ENCODE measurements at regions not wholly inside any gene's neighbourhood (a gene's known extent, or its start where the extent isn't known, plus 50 kb on each side); places are given as distances from the start of the nearest gene placed in this dataset.

DNA sequence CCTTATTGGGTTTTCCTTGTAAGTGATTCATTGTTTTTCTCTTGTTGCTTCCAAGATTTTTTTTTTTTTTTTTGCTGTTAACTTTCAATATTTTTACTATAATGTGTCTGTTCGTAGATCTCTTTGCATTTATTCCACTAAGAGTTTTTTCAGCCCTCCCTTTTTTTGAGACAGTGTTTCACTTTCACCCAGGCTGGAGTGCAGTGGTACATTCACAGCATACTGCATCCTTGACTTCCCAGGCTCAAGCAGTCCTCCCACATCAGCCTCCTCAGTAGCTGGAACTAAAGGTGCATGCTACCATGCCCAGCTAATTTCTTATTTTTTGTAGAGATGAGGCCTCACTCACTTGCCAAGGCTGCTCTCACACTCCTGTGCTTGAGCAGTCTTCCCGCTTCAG, 1282.0 kb upstream of the CNTN5 start:
- TF ChIP-seq CTCF (IDR thresholded peaks at IDR 0.05) = no peak
- no peak for TF ChIP-seq EP300 (IDR thresholded peaks at IDR 0.05)
